PC-3 (cell line): ENCODE measurements at regions not wholly inside any gene's neighbourhood (a gene's known extent, or its start where the extent isn't known, plus 50 kb on each side); places are given as distances from the start of the nearest gene placed in this dataset.

Source experiments
- CTCF ChIP-seq: fragments of 300-600 bp; sonication (generic); conservative IDR thresholded peaks from 2 replicates; pipeline ENCODE4 v1.5.1; 2017; ENCODE audit warnings: antibody characterized with exemption, low read depth, mild to moderate bottlenecking, low read length
- EZH2phosphoT487 ChIP-seq: fragments of 300-600 bp; sonication (generic); IDR thresholded peaks from 2 replicates; pipeline ENCODE4 v1.6.1; 2018; ENCODE audit warnings: mild to moderate bottlenecking, antibody characterized with exemption, low read length, borderline replicate concordance

DNA sequence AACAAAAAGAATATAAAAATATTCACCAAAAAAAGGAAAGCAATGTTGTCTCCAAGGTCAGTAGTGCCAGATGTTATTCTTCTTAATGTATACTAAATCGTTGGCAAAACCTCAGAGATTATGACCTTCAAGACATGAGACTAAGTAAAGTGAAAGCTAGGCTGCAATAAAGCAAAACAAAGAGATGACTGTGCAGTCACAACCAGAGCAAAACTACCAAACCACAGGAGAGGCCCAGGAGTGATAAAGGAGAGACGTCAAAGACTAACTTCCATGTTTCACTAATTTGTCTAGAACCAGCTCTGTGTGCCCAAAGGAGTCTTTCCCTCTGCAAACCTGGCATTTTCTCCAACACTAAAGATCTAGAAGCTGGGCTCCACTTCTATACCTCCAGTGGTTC is 155.9 kb upstream of the POU3F2 start:
- no peak for TF ChIP-seq EZH2phosphoT487
- no peak for TF ChIP-seq CTCF
